Fibroblast of lung (primary cell): ENCODE measurements at regions not wholly inside any gene's neighbourhood (a gene's known extent, or its start where the extent isn't known, plus 50 kb on each side); places are given as distances from the start of the nearest gene placed in this dataset.

ENCODE experiments used
- DNase-seq, 2 donors: peaks; one replicate each; pipeline versions ENCODE4 v3.0.0 to v3.0.0-alpha.2; 2010; ENCODE audit warnings: low read depth in 2 of 2
- H2AFZ ChIP-seq: 2 replicates; pipeline ENCODE4 v1.5.1; 2012; ENCODE audit warnings: low read length, control low read depth, inconsistent platforms
- H3K27ac ChIP-seq: 2 replicates; pipeline ENCODE4 v1.5.1; 2011; ENCODE audit warnings: low read length, control low read depth; ENCODE audit not compliant: insufficient read depth
- H3K27me3 ChIP-seq: 2 replicates; pipeline ENCODE4 v1.5.1; 2011; ENCODE audit warnings: mild to moderate bottlenecking, low read length; ENCODE audit not compliant: control insufficient read depth, insufficient read depth
- H3K36me3 ChIP-seq: 2 replicates; pipeline ENCODE4 v1.5.1; 2011; ENCODE audit warnings: low read length; ENCODE audit not compliant: control insufficient read depth, insufficient read depth
- H3K4me1 ChIP-seq: 2 replicates; pipeline ENCODE4 v1.5.1; 2011; ENCODE audit warnings: low read length; ENCODE audit not compliant: control insufficient read depth, insufficient read depth; ENCODE audit errors: extremely low read depth
- H3K4me2 ChIP-seq: 2 replicates; pipeline ENCODE4 v1.5.1; 2011; ENCODE audit warnings: low read length, control low read depth; ENCODE audit not compliant: insufficient read depth; ENCODE audit errors: extremely low read depth
- H3K4me3 ChIP-seq, 4 experiments: fragments of 200-600 bp in 1 of 4; sonication (generic) in 1 of 4; replicated peaks in 1 of 4; 2 replicates each; pipeline ENCODE4 v1.5.1; 2011 to 2016; ENCODE audit warnings: low read length in 4 of 4, low read depth in 3 of 4, mild to moderate bottlenecking in 3 of 4, control low read depth in 2 of 4, inconsistent platforms in 1 of 4, mixed read lengths in 1 of 4; ENCODE audit not compliant: insufficient read depth in 1 of 4; ENCODE audit errors: control extremely low read depth in 1 of 4
- H3K79me2 ChIP-seq: 2 replicates; pipeline ENCODE4 v1.5.1; 2012; ENCODE audit warnings: mild to moderate bottlenecking, low read length, inconsistent platforms; ENCODE audit not compliant: control insufficient read depth, insufficient read depth
- H3K9ac ChIP-seq: 2 replicates; pipeline ENCODE4 v1.5.1; 2011; ENCODE audit warnings: mild to moderate bottlenecking, low read length, control low read depth; ENCODE audit not compliant: insufficient read depth
- H3K9me3 ChIP-seq: 2 replicates; pipeline ENCODE4 v1.5.1; 2012; ENCODE audit warnings: low read depth, low read length; ENCODE audit not compliant: control insufficient read depth, insufficient read depth
- H4K20me1 ChIP-seq: 2 replicates; pipeline ENCODE4 v1.5.1; 2011; ENCODE audit warnings: low read length; ENCODE audit not compliant: control insufficient read depth, insufficient read depth; ENCODE audit errors: extremely low read depth
- CTCF ChIP-seq, 2 donors: IDR thresholded peaks in 1 of 2; conservative IDR thresholded peaks in 1 of 2; 1 replicate in 1 of 2; 2 replicates in 1 of 2; pipeline ENCODE4 v1.5.1; 2011 to 2012; ENCODE audit warnings: low read length in 2 of 2, control low read depth in 1 of 2, inconsistent platforms in 1 of 2, low read depth in 1 of 2, mild to moderate bottlenecking in 1 of 2
- EZH2 ChIP-seq: IDR thresholded peaks from 2 replicates; pipeline ENCODE4 v1.5.1; 2012; ENCODE audit warnings: low read length, control low read depth, mild to moderate bottlenecking; ENCODE audit errors: missing control alignments

GRCh38 chrX:26387906-26388305 is 171.9 kb downstream of the MAGEB5 start:
- no peaks in the 10 kb centered on the region for H3K79me2 ChIP-seq
- H3K36me3 ChIP-seq: no peaks in the 10 kb centered on the region
- no peak overlapping the region for H3K27ac ChIP-seq
- no peak for TF ChIP-seq CTCF (conservative IDR thresholded peaks at IDR 0.05 in 1 of 2, IDR thresholded peaks at IDR 0.05 in 1 of 2; ENCODE audit: low read depth in 1 of 2, low read length in 2 of 2)
- no peak for TF ChIP-seq EZH2
- no peaks in the 10 kb centered on the region for H3K4me1 ChIP-seq
- H3K9me3 ChIP-seq: no peaks in the 10 kb centered on the region
- no peaks in the 10 kb centered on the region for H3K27me3 ChIP-seq
- H3K4me2 ChIP-seq: no peak overlapping the region
- H3K4me3 ChIP-seq: no peak overlapping the region
- no peaks in the 10 kb centered on the region for H4K20me1 ChIP-seq
- H3K9ac ChIP-seq: no peak overlapping the region
- DNase-seq: no peak
- no peak overlapping the region for H2AFZ ChIP-seq

GRCh38 chrX:26376037-26376708 is 160.2 kb downstream of the MAGEB5 start:
- Histone ChIP-seq H3K79me2 (no peaks in the 10 kb centered on the region), H3K4me3 (no peak overlapping the region), H4K20me1 (no peaks in the 10 kb centered on the region), H2AFZ (no peak overlapping the region), H3K9me3 (no peaks in the 10 kb centered on the region), H3K27ac (no peak overlapping the region), H3K9ac (no peak overlapping the region), H3K27me3 (no peaks in the 10 kb centered on the region), H3K4me2 (no peak overlapping the region), H3K4me1 (no peaks in the 10 kb centered on the region), H3K36me3 (no peaks in the 10 kb centered on the region)
- TF ChIP-seq EZH2 (no peak), CTCF (conservative IDR thresholded peaks at IDR 0.05 in 1 of 2, IDR thresholded peaks at IDR 0.05 in 1 of 2; ENCODE audit: low read depth in 1 of 2, low read length in 2 of 2) (no peak)
- DNase-seq: no peak

GRCh38 chrX:26375346-26375745 is 159.4 kb downstream of the MAGEB5 start:
- no peaks in the 10 kb centered on the region for H3K9me3 ChIP-seq
- H3K4me1 ChIP-seq: no peaks in the 10 kb centered on the region
- no peaks in the 10 kb centered on the region for H3K27me3 ChIP-seq
- H3K9ac ChIP-seq: no peak overlapping the region
- TF ChIP-seq CTCF (conservative IDR thresholded peaks at IDR 0.05 in 1 of 2, IDR thresholded peaks at IDR 0.05 in 1 of 2; ENCODE audit: low read depth in 1 of 2, low read length in 2 of 2) (no peak), EZH2 (no peak)
- H3K79me2 ChIP-seq: no peaks in the 10 kb centered on the region
- DNase-seq: no peak
- no peaks in the 10 kb centered on the region for H3K36me3 ChIP-seq
- no peak overlapping the region for H3K4me2 ChIP-seq
- no peak overlapping the region for H2AFZ ChIP-seq
- no peaks in the 10 kb centered on the region for H4K20me1 ChIP-seq
- no peak overlapping the region for H3K4me3 ChIP-seq
- no peak overlapping the region for H3K27ac ChIP-seq
